ENCODE measurements at regions not wholly inside any gene's neighbourhood (a gene's known extent, or its start where the extent isn't known, plus 50 kb on each side); places are given as distances from the start of the nearest gene placed in this dataset.

DNA sequence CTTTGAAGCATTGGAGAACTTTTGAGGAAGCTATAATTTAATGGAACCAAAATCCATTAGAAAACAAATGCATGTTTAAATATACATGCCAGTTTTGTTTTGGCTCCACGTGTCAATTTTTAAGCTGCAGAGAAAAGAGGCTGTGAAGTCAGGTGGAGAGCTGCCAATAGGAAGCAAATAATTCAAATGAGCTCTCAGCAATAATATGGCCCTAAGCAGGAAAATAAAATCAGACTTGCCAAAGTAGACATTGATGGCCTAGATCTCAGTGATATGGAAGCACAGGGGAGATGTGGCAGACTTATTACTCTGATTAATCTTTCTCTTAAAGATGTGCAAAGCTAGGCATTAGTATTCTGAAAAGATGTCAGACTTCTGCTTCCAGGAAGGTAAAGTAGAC is 769.8 kb upstream of the NDST4 start:
- FAIRE-seq = no peak

DNA sequence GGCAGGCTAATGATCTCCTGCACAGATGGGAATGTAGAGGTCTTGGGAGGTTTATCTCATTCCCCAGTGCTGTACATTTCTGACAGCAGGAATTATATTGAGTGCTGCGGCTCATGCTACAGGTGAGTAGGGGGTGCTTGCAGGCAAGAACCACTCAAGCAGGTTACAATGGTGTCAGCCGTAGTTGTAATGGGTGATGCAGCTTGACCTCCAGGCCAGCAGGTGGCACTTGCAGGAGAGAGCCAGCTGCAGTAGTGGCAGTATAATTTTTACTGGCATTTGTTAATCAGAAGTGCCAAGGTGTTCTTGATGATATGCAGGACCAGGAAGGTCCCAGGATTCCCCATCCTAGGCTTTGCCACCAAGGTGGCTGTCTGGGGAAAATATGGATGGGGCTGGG is 759.6 kb upstream of the NDST4 start:
- no peak for FAIRE-seq

DNA sequence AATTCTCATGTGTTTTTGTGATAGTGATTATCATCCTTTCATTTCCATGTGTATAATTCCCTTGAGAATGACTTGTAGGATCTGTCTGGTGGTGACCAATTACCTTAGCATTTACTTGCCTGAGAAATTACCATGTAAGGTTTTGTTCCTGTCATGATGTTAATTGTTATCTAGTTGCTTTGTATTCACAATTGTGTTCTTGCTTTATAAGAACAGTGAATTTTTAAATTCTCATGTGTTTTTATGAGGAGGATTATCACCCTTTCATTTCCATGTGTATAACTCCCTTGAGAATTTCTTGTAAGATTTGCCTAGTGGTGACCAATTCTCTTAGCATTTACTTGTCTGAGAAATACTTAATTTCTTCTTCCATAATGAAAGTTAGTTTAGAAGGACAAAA is 758.2 kb upstream of the NDST4 start:
- no peak for FAIRE-seq

DNA sequence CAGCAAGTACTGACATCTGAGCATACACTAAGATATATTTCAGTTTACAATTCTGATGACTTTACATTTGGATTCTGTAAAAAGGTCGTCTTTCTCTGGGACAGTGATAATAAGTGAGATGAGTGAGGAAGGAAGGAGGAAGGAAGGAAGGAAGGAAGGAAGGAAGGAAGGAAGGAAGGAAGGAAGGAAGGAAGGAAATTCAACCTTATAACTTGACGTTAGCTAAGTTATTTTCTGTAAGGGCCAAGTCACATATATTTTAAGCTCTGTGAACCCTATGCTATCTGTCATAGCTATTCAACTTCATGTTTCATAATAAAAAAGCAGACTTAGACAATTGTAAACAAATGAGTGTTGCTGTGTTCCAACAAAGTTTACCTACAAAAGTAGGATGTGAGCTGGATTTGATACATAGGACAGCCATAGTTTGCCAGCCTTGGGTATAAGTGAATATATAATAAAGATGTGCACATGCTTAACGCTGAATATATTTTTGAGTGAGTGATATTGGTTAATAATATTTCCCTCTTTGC is 753.0 kb upstream of the NDST4 start:
- FAIRE-seq = no peak

DNA sequence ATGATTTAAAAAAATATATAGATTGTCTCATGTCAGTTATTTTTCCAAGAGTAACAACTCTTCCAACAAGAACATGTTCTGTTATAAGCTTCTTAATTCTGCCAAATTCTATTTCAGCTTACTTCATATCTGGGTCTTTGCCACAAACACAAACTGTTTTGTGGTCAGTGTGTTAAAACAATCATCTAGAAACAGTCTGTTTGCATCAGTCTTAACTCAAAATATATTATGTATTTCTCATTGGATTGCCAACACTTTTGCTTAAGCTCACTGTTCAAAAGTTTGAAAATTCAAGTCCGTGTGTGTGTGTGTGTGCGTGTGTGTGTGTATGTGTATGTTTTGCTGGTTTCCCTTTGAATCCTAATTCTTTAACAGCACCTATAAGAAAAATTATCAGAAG is 752.3 kb upstream of the NDST4 start:
- no peak for FAIRE-seq

DNA sequence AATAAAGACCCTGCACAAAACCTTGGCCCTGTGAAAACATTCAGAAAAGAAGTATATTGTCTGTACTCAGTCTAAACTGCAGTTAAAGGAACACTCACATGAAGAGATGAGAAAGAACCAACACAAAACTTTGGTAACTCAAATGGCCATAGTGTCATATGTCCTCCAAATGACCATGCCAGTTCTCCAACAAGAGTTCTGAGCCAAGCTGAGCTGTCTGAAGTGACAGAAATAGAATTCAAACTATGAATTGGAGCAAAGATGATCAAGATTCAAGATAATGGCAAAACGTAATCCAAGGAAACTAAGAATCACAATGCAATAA is 739.3 kb upstream of the NDST4 start:
- FAIRE-seq = no peak

DNA sequence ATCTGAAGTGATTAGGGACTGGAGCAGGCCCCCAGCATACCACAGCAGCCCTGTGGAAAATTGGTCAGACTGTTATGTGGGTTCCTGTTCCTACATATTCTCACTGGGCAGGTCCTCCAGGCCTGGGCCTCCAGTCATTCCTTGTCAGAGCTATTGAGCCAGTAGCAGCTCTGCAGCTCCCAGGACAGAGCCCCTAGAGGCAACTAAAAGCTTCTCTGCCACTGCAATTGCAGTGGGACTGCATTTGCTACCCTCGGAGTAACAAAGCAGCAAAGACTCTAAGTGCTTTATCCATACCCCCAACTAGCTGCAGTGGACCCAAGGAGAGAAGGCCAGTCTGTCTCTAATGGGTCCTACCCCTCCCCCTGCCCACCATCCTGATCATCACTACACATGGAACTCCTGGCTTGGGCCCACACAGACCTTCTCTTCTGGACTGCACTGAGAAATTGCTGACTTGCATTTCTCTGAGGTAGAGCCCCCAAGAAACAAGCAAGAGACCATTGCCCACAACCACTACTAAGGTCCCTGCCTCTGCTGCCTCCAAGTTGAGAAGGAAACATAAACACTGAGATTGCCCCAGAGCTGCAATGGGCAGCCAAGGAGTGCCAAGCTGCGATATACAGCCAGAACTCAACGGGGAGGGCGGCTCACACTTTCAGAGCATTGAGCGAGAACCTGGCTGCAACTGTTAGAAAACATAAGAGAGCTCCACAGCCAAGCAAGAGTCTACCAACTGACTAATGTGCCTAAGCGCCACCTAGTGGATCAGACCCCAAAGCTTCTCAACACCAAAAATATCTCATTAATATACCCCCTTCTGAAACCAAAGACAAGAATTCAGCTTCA is 738.7 kb upstream of the NDST4 start:
- no peak for FAIRE-seq

DNA sequence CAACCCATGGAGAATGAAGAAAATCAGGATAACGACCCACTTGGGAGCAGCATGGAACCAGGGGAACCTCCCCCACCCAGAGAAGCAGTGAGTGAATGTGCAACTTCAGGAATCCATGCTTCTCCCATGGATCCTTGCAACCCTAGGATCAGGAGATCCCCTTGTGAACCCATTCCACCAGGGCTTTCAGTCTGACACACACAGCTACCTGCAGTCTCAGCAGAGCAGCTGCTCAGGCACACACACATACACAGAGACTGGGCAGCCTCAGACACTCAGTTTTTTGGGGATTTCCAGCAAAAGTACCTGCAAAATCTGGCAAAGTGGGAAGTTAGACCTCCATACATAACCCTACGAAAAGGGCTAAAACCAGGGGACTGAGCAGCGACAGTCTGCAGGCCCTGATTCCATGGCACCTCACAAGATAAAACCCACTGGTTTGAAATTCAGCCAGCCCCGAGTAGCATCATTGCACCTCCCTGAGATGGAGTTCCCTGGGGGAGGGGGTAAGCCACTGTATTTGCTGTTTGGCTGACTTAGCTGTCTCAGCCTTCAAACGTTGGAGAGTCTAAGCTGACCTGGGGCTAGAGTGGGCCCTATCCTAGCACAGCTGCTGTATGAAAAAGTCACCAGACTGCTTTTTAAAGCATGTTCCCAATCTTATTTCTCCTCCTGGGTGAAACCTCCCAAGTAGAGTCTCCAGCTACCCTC is 737.5 kb upstream of the NDST4 start:
- no peak for FAIRE-seq

DNA sequence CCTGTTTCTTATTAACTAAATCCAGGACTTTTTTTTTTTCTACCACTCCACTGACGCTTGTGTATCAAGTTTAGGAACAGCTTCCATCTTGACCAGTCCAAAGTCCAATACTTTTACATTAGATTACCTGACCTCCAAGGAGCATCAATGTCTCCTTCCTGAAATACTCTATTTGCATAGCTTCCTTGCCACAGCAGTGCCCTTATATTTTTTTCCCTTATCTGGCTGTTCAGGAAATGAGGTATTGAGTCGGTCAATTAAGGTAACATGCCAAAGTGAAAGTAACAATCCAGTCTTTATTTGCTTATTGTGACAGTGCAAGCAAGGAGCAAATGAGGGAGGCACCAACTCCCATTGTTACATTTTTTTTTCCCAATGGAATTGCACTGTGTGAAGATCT is 730.8 kb upstream of the NDST4 start:
- FAIRE-seq = no peak

DNA sequence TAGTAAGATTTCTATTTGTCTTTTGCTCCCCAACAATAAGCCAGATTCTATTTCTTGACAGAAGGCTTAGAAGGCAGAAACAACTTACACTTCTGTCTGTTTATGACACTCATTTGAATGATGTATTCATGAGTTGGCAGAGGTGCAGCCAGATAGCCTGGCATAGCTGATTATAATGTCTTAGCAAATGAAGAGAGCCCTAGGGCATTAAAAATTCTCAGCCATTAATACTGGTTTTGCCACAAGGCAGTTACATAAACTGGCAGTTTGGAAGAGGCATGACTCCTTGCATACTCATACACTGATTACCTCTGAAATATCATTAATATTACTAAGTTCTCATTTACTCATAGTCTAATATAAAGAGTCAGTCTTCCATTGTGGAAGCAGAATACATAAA is 728.5 kb upstream of the NDST4 start:
- no peak for FAIRE-seq

DNA sequence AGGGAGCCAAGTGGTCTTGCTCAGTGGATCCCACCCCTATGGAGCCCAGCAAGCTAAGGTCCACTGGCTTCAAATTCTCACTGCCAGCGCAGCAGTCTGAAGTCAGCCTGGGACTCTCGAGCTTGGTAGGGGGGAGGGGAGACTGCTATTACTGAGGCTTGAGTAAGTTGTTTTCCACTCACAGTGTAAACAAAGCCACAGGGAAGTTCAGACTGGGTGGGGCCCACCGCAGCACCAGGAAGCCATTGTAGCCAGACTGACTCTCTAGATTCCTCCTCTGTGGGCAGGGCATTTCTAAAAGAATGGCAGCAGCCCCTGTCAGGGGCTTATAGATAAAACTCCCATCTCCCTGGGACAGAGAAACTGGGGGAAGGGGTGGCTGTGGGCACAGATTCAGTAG is 721.0 kb upstream of the NDST4 start:
- FAIRE-seq = no peak

DNA sequence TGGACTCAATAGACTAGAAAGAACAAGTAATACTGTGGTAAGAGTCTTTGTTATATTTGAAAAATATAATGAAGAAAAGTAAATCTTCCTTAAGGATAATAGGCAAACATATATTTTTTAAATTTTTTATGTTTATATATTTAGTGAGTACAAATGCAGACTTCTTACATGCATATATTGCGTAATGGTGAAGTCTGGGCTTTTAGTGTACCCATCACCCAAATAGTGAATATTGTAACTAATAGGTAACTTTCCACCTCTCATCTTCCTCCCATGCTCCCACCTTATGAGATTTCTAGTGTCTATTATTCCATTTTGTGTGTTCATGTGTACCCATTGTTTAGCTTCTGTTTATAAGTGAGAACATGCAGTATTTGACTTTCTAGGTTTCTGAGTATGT is 711.2 kb upstream of the NDST4 start:
- FAIRE-seq = no peak

DNA sequence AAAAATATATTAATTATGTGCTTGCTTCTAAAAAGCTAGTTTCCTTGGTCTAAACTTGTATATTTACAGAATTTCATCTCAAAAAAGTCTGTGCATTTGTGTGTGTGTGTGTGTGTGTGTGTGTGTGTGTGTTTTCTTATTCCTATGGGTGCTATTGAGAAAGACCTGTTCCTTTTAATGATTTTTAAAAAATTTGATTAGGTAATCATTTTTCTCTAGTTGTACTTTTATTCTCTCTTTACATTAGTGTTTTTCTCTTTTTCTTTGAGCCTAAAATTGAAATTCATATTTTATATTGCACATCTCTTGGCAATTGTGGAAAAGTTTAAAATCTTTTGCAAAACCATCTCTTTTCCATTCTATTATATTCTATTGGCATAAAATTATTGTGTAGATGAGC is 690.4 kb upstream of the NDST4 start:
- no peak for FAIRE-seq

DNA sequence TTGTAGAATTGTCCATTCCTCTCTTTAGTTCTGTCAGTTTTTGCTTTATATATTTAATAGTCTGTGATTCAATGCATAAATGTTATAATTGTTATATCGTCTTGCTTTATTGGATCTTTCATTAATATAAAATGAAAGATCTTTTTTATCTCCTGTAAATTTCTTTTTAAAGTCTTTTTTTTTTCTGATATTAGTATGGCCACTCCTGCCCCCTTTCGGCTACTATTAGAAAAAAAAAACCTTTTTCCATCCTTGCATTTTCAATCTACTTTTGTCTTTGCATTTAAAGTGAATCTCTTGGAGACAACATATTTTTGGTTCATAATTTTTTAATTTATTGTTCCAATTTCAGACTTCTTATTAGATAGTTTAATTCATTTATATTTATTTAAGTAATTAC is 677.4 kb upstream of the NDST4 start:
- peak; percentile 48 for FAIRE-seq

DNA sequence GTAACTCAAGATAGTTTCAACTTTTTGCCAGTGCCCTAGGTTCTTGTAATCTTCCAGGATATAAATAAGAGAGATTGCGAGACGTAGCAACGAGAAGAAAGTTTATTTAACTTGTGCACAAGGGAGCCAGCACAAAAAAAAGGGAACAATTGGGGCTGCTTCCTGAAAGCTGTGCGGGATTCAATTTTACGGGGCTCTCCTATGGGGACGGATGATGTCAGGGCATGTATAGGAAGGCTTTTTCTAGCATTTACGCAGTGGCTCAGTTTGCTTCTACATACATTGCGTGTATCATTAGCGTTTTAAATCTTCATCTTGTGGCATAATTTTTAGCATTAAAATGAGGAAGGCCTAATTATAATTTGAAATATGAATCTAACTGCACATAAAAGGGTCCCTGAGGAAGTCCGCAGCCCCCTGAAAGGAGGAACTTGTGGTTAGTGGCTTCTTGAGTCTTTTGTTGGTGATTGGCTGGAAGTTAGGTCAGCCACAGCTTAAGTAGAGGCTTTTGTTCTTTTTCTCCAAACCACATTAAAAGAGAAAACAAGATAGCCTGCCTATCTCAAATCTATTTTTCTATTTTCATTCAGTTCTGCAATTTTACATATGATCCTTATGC is 668.2 kb upstream of the NDST4 start:
- FAIRE-seq = no peak

DNA sequence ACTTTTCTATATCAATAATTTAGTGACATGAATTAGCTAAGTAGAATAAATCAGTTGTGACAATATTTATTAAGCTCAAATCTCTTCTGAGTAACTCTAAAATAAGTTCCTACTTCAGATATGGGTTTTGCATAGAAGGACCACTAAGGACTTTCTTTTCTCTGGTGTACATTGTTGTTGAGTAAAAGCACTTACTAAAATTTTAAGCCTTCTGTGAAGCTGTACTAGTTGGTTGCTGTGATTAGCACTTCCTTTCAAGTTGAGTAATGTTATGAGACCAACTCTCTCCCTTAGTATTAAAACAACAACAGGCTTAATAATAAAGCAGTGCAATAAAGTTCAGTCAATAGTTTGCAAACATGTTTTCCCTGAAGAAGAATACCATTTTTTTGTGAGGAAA is 667.4 kb upstream of the NDST4 start:
- FAIRE-seq = no peak

DNA sequence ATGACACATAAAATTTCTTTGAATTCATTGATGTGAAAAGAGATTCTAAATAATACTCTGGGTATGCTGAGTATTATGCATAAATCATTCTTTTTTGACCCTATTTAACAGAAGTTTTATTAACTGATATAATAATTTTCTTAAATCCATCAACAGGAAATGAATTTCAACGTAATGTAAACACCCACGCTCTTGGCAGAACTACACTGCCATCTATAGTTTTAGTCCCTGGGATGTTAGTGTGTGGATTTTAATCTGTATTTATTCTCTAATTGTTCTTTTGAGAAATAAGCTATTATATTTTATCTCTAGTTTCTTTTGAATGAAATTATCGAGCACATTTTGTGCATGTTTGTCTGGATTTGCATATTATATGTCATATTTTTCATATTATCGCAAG is 666.8 kb upstream of the NDST4 start:
- FAIRE-seq = no peak

DNA sequence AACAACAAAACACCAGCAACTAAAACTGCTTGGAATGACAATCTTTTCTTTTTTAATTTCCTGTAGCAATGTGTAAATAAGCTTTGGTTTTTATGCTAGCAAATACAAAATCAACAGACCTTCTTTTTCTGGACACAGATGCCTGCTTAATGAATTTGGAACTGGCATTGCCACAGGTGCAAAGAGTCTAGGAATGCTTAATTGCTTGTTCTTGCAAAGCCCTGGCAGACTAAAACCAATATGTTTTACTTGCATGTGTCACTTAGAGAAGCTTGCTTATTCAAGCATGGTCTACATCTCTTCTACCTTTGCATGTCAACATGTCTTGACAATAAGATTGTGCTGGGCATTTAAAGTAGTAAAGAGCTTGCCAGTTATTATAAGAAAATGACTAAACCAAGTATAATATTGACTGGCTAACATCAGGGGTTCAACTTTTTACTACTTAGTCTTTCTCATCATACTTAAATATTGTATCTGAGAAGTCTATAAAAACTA is 656.7 kb upstream of the NDST4 start:
- no peak for FAIRE-seq

DNA sequence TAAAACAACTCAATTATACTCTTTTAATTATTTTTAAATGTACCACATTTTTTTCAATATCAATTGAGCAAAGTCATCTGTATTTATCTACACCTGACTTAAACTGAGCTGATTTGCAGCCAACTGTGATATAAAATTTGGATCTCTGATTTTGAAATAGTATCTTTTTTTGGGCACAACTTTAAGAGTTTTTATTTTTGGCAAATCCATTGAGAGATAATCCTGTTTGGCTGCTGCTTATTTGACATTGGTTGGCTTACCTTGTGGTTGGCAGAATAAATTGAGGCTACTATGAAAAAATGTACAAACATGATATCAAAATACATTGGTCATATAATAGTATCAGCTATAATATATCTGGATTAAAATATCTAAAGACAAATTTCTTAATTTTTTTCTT is 656.0 kb upstream of the NDST4 start:
- no peak for FAIRE-seq

DNA sequence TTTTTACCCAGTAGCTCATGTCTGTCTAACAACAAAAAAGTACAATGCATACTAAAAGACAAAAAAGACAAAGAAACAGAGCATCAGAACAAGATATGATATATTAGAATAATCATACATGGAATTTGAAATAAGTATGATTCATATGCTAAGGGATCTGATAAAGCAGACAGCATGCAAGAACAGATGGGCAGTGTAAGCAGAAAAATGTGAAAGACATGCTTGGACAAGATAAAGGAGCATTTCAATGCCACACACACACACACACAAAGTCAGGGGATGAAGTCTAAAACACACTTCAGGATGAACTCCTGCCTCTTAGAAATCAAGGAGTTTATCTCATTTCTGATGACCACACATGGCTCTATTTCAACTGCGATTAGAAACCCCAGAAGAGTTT is 649.6 kb upstream of the NDST4 start:
- no peak for FAIRE-seq

DNA sequence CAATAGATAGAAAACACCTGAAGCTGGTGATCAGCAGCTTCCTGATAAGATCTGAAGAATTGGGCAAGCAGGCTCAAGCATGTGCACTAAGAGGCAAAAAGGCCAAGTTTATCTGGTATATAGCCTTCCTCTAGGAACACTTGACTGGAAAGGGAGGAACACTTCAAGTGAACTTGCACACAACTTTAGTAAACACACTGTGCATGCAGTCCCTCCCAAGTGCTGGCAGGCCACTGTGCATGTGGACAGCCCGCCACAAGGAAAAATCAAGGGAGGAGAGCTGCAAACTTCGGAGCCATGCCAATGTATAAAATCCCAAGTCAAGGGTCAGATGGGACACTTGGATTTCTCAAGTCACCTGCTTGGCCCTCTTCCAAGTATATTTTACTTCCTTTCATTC is 645.8 kb upstream of the NDST4 start:
- no peak for FAIRE-seq

DNA sequence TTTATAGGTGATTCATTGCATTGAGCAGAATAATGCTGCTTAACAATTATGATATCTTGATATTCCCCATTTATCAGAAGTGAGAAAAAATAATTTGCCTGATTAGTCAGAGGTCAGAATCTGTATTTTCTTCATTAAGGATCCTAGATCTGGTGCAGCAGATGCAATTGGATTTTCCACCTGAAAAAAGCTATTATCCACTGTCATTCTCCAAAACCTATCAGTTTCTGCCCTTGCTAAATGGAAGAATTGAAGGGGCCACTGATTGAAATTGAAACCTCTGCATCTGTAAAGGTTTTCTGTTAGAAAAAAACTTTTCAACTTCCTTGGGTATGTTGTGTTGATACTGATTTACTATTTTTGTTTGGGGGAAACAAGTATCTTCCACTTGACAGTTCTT is 636.0 kb upstream of the NDST4 start:
- FAIRE-seq = no peak

DNA sequence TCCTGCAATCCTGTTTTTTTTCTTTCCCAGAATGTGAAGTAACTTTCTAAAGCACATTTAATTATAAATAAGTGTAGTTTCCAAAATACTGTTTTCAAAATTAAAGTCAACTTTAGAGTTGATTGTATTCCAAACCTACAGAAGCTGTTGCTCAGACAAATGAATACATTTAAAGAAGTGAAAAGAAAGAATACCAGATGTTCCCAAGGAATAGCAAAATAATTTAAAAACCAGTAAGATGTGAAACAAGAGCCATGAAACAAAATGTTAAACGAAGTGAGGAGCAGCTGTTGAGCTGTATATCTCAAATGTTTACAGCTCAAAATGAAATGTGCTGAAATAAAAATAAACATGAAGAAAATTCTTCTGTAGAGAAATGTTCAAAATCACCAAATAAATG is 627.4 kb upstream of the NDST4 start:
- no peak for FAIRE-seq

DNA sequence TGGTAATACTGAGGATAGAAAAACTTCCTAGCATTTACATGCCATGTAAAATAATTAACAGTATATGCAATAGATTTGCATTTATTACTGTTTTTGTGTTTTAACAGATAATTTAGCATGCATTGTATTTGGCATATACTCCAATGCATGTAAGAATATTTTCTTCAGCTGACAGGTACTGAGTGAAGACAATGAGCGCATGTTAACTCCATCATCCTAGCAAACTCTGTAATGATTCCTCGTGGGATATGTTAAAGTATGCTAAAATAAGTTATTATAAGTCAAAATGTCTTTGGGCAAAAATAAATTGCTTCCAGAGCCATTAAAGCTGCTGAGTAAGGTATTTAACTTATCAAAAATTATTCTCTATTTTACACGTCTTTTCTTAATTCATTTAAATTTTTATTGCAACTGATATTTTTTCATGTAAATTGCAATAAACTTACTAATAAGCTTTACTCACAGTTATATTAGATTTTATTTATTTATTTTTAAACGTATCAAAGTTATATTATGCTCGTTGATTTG is 616.4 kb upstream of the NDST4 start:
- FAIRE-seq = no peak
